Suprapubic skin (tissue), 4 donors: ENCODE measurements at regions not wholly inside any gene's neighbourhood (a gene's known extent, or its start where the extent isn't known, plus 50 kb on each side); places are given as distances from the start of the nearest gene placed in this dataset.

ENCODE experiments used
- DNase-seq, 2 donors: peaks; one replicate each; pipeline ENCODE4 v3.0.0-alpha.2; 2019; ENCODE audit warnings: low spot score in 2 of 2
- H3K27ac ChIP-seq: fragments of 200-600 bp; sonication (generic); one replicate; pipeline ENCODE4 v1.5.1; 2019
- H3K27me3 ChIP-seq: fragments of 200-600 bp; sonication (generic); one replicate; pipeline ENCODE4 v1.5.1; 2019
- H3K36me3 ChIP-seq: fragments of 200-600 bp; sonication (generic); one replicate; pipeline ENCODE4 v1.5.1; 2019
- H3K4me1 ChIP-seq: fragments of 200-600 bp; sonication (generic); one replicate; pipeline ENCODE4 v1.5.1; 2019
- H3K4me3 ChIP-seq: fragments of 200-600 bp; sonication (generic); one replicate; pipeline ENCODE4 v1.5.1; 2019; ENCODE audit warnings: mild to moderate bottlenecking
- H3K9me3 ChIP-seq: fragments of 200-600 bp; sonication (generic); one replicate; pipeline ENCODE4 v1.5.1; 2019
- CTCF ChIP-seq, 2 donors: fragments of 200-600 bp in 1 of 2; fragments of 450-650 bp in 1 of 2; sonication (generic) in 1 of 2; IDR thresholded peaks; one replicate each; pipeline ENCODE4 v1.5.1; 2016 to 2019; ENCODE audit warnings: antibody characterized with exemption in 2 of 2, mild to moderate bottlenecking in 1 of 2, moderate library complexity in 1 of 2
- EP300 ChIP-seq: sonication (generic); formaldehyde crosslinking; IDR thresholded peaks from one replicate; pipeline ENCODE4 v1.6.1; 2017; ENCODE audit warnings: antibody characterized with exemption
- POLR2A ChIP-seq, 2 donors: fragments of 450-650 bp; IDR thresholded peaks; one replicate each; pipeline ENCODE4 v1.6.1; 2017; ENCODE audit warnings: antibody characterized with exemption in 2 of 2, mild to moderate bottlenecking in 2 of 2, moderate library complexity in 2 of 2
- POLR2AphosphoS5 ChIP-seq, 3 donors: sonication (generic); formaldehyde crosslinking; IDR thresholded peaks; one replicate each; pipeline ENCODE4 v1.6.1; 2017; ENCODE audit warnings: antibody characterized with exemption in 3 of 3
- WGBS: methylation state at CpG from one replicate; pipeline ENCODE4 v1.1.5; 2018; 5-methylcytosine and 5-hydroxymethylcytosine counted together

GRCh38 chr5:17326600-17327037, 109.2 kb downstream of the BASP1 start:
- no peak for TF ChIP-seq POLR2A (IDR thresholded peaks at IDR 0.05)
- TF ChIP-seq POLR2AphosphoS5 (IDR thresholded peaks at IDR 0.05), result no peak
- no peak for TF ChIP-seq CTCF (IDR thresholded peaks at IDR 0.05)
- no peak for TF ChIP-seq EP300
- Histone ChIP-seq H3K4me3 (no peak overlapping the region), H3K27me3 (no peaks in the 10 kb centered on the region), H3K27ac (no peak overlapping the region), H3K9me3 (no peaks in the 10 kb centered on the region), H3K4me1 (no peaks in the 10 kb centered on the region), H3K36me3 (no peaks in the 10 kb centered on the region)
- no peak for DNase-seq
- 42% methylated on average over 4 of the region's 4 CpGs for WGBS

- no peak for DNase-seq
- no peak overlapping the region for H3K27ac ChIP-seq
- H3K27me3 ChIP-seq, result no peaks in the 10 kb centered on the region
- H3K4me1 ChIP-seq, result no peaks in the 10 kb centered on the region
- H3K4me3 ChIP-seq, result no peak overlapping the region
- WGBS, result 47% methylated on average over 9 of the region's 9 CpGs
- H3K9me3 ChIP-seq, result no peaks in the 10 kb centered on the region
- no peaks in the 10 kb centered on the region for H3K36me3 ChIP-seq
- TF ChIP-seq EP300, result no peak
- TF ChIP-seq CTCF (IDR thresholded peaks at IDR 0.05), result no peak
- TF ChIP-seq POLR2AphosphoS5 (IDR thresholded peaks at IDR 0.05), result no peak
- no peak for TF ChIP-seq POLR2A (IDR thresholded peaks at IDR 0.05)
Measured at GRCh38 chr5:17327048-17327625, 109.7 kb downstream of the BASP1 start.

GRCh38 chr5:17329571-17329970, 112.1 kb downstream of the BASP1 start:
- H3K4me3 ChIP-seq, result no peak overlapping the region
- no peak for TF ChIP-seq EP300
- no peak for TF ChIP-seq POLR2AphosphoS5 (IDR thresholded peaks at IDR 0.05)
- TF ChIP-seq CTCF (IDR thresholded peaks at IDR 0.05), result no peak
- no peak for TF ChIP-seq POLR2A (IDR thresholded peaks at IDR 0.05)
- WGBS, result 53% methylated on average over 3 of the region's 3 CpGs
- DNase-seq, result no peak
- no peaks in the 10 kb centered on the region for H3K9me3 ChIP-seq
- H3K4me1 ChIP-seq, result no peaks in the 10 kb centered on the region
- no peaks in the 10 kb centered on the region for H3K36me3 ChIP-seq
- H3K27ac ChIP-seq, result no peak overlapping the region
- no peaks in the 10 kb centered on the region for H3K27me3 ChIP-seq

- no peaks in the 10 kb centered on the region for H3K36me3 ChIP-seq
- 71% methylated on average over 2 of the region's 2 CpGs for WGBS
- H3K9me3 ChIP-seq, result no peaks in the 10 kb centered on the region
- TF ChIP-seq POLR2AphosphoS5 (IDR thresholded peaks at IDR 0.05) (no peak), EP300 (no peak), POLR2A (IDR thresholded peaks at IDR 0.05) (no peak), CTCF (IDR thresholded peaks at IDR 0.05) (no peak)
- H3K27ac ChIP-seq, result no peak overlapping the region
- no peaks in the 10 kb centered on the region for H3K4me1 ChIP-seq
- no peaks in the 10 kb centered on the region for H3K27me3 ChIP-seq
- no peak for DNase-seq
- H3K4me3 ChIP-seq, result no peak overlapping the region
Measured at GRCh38 chr5:17330386-17330785, 113.0 kb downstream of the BASP1 start.

GRCh38 chr5:17331651-17332050, 114.2 kb downstream of the BASP1 start:
- Histone ChIP-seq H3K27ac (no peak overlapping the region), H3K4me1 (no peaks in the 10 kb centered on the region), H3K9me3 (no peaks in the 10 kb centered on the region), H3K36me3 (no peaks in the 10 kb centered on the region), H3K27me3 (no peaks in the 10 kb centered on the region), H3K4me3 (no peak overlapping the region)
- 95% methylated on average over 4 of the region's 4 CpGs for WGBS
- TF ChIP-seq POLR2AphosphoS5 (IDR thresholded peaks at IDR 0.05) (no peak), EP300 (no peak), POLR2A (IDR thresholded peaks at IDR 0.05) (no peak), CTCF (IDR thresholded peaks at IDR 0.05) (no peak)
- no peak for DNase-seq
